GM12891 (cell line): ENCODE measurements at regions not wholly inside any gene's neighbourhood (a gene's known extent, or its start where the extent isn't known, plus 50 kb on each side); places are given as distances from the start of the nearest gene placed in this dataset.
"Not testable (repeated sequence)": the region's sequence is repeated elsewhere in the genome, so short reads cannot be mapped to it uniquely, and the experiment has no call there.

Source experiments
- DNase-seq: peaks from one replicate; pipeline ENCODE4 v3.0.0; 2011; ENCODE audit warnings: low spot score; ENCODE audit not compliant: insufficient read length
- FAIRE-seq: peaks from 2 replicates; lab custom pipeline; 2011; peaks lifted over from hg19 to GRCh38; lab: Jason Lieb, UNC
- PAX5 ChIP-seq: IDR thresholded peaks from 2 replicates; pipeline ENCODE4 v1.6.1; 2011; ENCODE audit warnings: low read length, moderate library complexity, mild to moderate bottlenecking; ENCODE audit not compliant: insufficient read depth, severe bottlenecking
- POLR2A ChIP-seq: IDR thresholded peaks from 2 replicates; pipeline ENCODE4 v1.6.1; 2011; ENCODE audit warnings: low read depth, low read length, control low read depth
- POLR2AphosphoS5 ChIP-seq: IDR thresholded peaks from 2 replicates; pipeline ENCODE4 v1.6.1; 2011; ENCODE audit warnings: low read depth, low read length, control low read depth
- POU2F2 ChIP-seq: IDR thresholded peaks from 2 replicates; pipeline ENCODE4 v1.6.1; 2011; ENCODE audit warnings: low read depth, mild to moderate bottlenecking, control low read depth, low read length, moderate library complexity
- SPI1 ChIP-seq: IDR thresholded peaks from 2 replicates; pipeline ENCODE4 v1.6.1; 2011; ENCODE audit warnings: low read depth, low read length, control low read depth
- TAF1 ChIP-seq: IDR thresholded peaks from 2 replicates; pipeline ENCODE4 v1.6.1; 2011; ENCODE audit warnings: low read depth, low read length, control low read depth

DNA sequence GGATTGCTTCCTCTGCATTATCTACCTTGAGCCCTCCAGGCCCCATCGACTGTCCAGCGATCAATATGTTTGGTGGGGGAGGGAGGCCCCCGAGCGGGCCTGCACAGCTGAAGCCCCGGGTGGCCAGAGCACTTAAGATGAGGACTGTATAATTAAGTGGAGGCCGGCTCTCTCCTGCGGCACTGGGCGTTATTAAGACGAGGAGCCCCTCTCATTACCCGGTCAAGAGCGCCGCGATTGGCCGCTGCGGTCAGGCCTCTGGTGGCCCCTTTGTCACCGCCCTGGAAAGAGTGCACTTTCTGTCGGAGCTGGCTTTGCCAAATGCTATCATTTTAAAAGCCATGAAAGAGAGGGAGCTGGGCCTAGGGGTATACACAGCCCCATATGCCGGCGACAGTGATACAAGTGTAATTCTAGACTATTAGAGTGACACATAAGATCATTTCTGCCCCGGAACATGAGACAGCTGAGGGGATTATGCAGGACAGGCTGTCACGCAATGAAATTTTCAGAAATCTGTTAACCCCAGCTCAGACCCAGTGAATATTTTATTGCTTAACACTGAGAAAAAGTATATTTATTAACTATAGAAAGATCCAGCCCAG lies 106.3 kb upstream of the IRX1 start:
- no peak for FAIRE-seq

DNA sequence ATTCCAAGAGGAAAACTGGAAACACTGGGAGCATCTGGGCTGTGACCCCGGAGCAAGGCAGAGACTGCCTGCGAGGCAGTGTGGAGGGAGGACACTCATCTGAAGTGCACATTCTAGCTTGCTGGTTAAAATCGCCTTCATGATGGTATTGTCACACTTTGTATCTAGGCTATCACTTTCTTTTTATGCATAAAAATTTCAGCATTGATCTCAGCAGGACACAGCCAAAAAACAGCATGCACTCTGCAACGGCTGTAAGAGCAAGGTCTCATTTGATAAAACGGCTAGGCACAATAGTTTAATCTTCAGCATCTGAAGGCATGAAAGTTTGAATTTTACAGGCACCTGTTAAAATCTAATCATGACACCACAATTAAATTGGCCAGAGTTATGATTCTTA lies 110.8 kb upstream of the IRX1 start:
- DNase-seq = no peak
- TF ChIP-seq POU2F2 = no peak
- no peak for TF ChIP-seq POLR2AphosphoS5
- no peak for TF ChIP-seq SPI1
- TF ChIP-seq PAX5 = no peak
- TF ChIP-seq TAF1 = no peak
- no peak for TF ChIP-seq POLR2A
- FAIRE-seq = no peak

More for the DNA sequence above, 106.3 kb upstream of the IRX1 start:
- TF ChIP-seq POLR2A = no peak
- TF ChIP-seq PAX5 = no peak
- no peak for TF ChIP-seq TAF1
- no peak for TF ChIP-seq POLR2AphosphoS5
- TF ChIP-seq SPI1 = no peak
- TF ChIP-seq POU2F2 = no peak
- DNase-seq = no peak

DNA sequence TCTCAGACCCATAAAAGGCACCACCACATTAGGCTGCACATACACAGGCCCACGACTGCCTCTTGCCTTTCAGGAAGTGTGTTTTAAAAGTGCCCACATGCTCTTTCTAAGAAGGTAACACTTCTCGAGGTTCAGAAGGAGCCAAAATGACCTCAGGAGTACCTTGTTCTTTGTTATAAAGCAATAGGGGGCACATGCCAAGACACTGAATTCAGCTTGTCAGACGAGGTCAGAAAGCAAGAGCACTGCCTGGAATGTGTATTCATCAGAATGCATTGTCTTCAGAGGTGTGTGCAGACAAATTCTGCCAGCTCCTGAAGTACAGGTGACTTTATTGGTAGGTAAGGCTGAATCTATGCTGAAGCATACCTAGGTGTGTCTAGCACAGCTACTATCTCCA lies 114.5 kb upstream of the IRX1 start:
- FAIRE-seq = no peak
- no peak for DNase-seq
- TF ChIP-seq PAX5 (no peak), TAF1 (no peak), SPI1 (no peak), POLR2A (no peak), POLR2AphosphoS5 (no peak), POU2F2 (no peak)

DNA sequence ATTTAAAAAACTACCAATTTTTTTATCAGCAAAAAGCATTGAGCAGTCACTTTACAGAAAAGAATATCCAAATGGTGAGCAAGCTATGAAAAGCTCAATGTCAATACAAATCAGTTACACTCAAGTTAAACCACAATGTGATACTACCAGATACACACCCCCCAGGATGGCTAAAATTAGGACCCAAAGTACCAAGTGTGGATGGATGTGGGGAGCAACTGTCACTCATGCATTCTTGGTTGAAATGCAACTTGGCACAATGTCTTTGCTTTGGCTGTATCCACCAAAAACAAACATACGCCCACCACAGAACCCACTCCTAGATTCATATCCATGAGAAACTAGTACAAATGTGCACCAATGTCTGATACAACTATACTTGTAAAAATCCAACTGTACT lies 120.0 kb upstream of the IRX1 start:
- TF ChIP-seq TAF1 = no peak
- TF ChIP-seq POLR2AphosphoS5 = no peak
- no peak for TF ChIP-seq POU2F2
- no peak for TF ChIP-seq POLR2A
- TF ChIP-seq PAX5 = no peak
- no peak for TF ChIP-seq SPI1
- FAIRE-seq = no peak
- DNase-seq = no peak

DNA sequence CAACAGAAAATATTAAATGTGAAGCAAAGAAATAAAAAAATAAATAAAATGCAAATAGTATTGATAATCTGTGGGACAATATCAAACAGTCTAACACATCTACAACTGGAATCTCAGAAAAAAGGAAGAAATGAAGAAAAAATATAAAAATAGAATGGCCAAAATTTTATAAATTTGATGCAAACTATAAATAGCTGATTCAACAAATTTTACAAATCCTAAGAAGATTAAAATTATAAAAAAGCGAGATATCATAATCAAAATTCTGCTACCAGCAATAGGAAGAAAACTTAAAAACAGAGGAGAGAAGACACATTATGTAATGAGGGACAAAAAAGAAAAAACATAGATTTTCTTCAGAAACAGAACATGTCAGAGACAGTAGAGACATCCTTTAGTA lies 129.2 kb upstream of the IRX1 start:
- no peak for DNase-seq
- TF ChIP-seq PAX5 (no peak), POLR2AphosphoS5 (no peak), SPI1 (no peak), POLR2A (no peak), POU2F2 (no peak), TAF1 (no peak)
- FAIRE-seq = no peak

DNA sequence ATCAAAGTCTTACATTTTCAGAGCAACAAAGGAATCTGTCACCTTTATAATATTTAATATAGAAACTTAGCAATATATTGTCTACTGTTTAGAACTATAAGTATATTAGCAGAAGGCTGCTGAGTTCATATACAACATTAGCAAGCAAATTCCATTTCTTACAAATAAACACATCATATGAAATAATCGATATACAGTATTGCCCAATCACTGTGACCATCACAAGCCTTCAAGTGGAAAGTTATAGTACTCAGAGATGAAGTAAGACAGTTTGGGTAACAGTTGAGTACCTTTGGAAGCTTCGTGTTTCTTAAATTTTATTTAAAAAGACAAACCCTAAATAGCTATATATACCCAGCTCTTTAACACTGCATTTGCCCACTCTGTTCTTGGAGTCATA lies 135.2 kb upstream of the IRX1 start:
- DNase-seq (no peak), FAIRE-seq (no peak)
- no peak for TF ChIP-seq POLR2AphosphoS5
- TF ChIP-seq TAF1 = no peak
- TF ChIP-seq POU2F2 = no peak
- TF ChIP-seq PAX5 = no peak
- no peak for TF ChIP-seq SPI1

DNA sequence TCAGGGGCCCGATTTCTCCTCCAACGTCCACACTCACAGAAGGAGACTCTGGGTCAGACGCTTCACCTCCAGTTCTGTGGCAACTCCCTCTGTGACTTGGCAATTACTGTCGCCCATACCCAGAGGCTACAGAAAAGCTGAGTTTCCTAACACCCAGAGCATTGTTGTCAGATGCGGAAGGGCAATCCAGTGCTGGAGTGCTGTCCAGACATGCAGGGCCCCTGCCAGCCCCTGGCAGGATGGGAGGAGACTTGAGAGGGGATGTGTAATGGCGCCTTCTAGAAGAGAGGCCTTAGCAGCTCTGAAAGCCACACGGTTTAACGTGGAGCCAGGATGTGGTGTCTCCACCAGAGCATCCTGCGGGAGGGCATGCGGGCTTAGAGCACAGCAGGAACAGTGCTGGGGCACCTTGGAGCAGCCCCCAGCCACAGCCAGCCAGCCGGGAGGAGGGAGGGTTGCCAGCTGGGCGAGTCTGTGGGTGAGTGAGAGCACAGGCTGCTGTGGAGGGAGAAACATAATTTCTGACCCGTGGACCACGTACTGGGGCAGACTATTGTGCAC lies 139.4 kb upstream of the IRX1 start:
- TF ChIP-seq SPI1 (no peak), TAF1 (no peak), PAX5 (no peak), POLR2AphosphoS5 (no peak), POU2F2 (no peak)
- DNase-seq (no peak), FAIRE-seq (no peak)

DNA sequence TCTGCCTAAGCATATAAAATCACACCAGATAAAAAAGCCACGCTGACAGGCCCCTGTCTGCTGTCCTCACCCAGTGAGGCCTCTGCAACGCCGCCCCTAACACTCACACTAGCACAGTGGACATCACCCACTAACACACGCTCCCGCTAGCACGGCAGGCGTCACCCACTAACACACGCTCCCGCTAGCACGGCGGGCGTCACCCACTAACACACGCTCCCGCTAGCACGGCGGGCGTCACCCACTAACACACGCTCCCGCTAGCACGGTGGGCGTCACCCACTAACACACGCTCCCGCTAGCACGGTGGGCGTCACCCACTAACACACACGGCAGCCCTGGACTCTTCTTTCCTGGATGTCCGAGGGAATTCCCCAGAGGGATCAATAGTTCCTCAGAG lies 141.6 kb upstream of the IRX1 start:
- FAIRE-seq, DNase-seq: not testable (repeated sequence)

DNA sequence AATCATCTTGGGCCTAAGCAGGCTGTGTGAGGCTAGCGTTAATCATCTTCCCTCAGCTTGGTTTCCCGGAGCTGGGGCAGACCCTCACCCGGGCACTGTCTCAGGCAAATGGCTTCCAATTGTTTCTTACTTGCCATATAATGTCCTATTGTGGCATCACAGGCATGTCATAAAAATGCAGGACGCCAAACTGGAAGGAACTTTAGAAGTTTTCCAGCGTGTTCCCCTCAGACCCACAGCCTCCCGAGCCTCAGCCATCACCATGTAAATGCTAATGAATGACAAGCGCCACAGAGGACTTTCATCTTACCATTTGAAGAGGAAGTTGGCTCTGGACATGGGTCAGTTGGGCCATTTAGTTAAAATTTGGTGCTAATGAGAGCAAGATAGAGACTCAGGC lies 143.0 kb upstream of the IRX1 start:
- DNase-seq = no peak
- TF ChIP-seq POLR2AphosphoS5 (no peak), TAF1 (no peak), POU2F2 (no peak), SPI1 (no peak), PAX5 (no peak), POLR2A (no peak)
- FAIRE-seq = no peak

DNA sequence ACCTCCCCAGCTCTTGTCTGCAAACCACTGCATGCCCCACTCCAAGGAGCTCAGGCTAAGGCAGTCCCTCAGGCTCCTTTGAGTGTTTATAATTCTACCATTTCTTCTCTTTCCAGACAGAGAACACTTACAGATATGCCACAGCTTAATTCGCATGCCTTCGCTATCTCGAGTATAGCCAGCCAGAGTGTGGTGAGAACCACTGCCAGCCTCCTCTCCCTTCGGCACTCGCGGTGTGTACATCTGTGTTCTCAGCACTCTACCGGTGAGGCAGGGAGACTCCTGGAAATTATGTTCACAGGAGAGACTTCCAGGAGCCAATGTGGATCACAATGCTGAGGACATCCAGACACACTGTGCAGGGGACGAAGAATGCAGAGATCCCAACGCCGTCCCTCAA lies 143.7 kb upstream of the IRX1 start:
- TF ChIP-seq PAX5 = no peak
- no peak for TF ChIP-seq POLR2A
- TF ChIP-seq POU2F2 = no peak
- no peak for TF ChIP-seq SPI1
- no peak for TF ChIP-seq TAF1
- no peak for TF ChIP-seq POLR2AphosphoS5
- DNase-seq (no peak), FAIRE-seq (no peak)
